ENCODE measurements at regions not wholly inside any gene's neighbourhood (a gene's known extent, or its start where the extent isn't known, plus 50 kb on each side); places are given as distances from the start of the nearest gene placed in this dataset.

DNA sequence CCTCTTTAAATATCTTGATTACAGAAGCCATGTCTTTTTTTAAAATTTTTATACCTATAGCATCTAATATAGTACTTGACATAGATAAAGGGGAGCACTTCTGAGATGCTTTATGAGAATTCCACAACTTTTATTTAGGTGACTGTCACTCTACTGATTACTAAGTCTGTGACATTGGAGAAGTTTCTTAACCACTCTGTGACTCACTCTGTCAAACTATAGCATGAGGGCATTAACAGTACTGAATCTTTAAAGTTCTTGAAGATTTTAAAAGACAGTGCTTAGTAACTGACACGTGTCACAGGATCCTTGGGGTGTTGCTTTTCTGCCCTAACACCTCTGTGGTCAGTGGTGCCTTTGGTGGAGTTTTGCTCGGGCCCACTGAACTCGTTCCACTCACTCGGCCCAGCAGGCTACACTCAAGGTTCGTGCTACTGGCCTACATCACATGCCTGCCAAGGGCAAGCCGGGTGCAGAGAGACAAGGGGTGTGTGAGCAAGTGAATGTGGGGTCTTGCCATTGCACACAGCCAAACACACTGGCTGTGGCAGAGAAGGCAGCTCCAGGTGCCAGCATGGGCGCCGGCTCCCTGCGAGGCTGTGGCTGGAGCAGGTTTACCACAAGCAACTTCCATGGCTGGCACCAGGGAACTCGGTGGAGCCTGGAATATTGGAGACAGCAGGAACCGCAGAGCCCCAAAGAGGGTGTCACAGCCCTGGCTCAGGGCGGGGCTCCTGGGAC lies 734.0 kb upstream of the CDH7 start:
- no peak overlapping the region for H3K9ac ChIP-seq (ENCODE audit: low read length in 5 of 5)
- no peaks in the 10 kb centered on the region for H3K36me3 ChIP-seq (ENCODE audit: control insufficient read depth in 5 of 5, insufficient read depth in 5 of 5, low read length in 5 of 5)
- no peaks in the 10 kb centered on the region for H3K9me3 ChIP-seq (ENCODE audit: control insufficient read depth in 5 of 5, low read length in 5 of 5)
- no peak overlapping the region for H3K4me3 ChIP-seq (ENCODE audit: low read depth in 1 of 5, low read length in 5 of 5)
- no peaks in the 10 kb centered on the region for H3K4me1 ChIP-seq (ENCODE audit: control insufficient read depth in 5 of 5, insufficient read depth in 5 of 5, low read length in 5 of 5)
- no peaks in the 10 kb centered on the region for H3K27me3 ChIP-seq (ENCODE audit: control insufficient read depth in 5 of 5, insufficient read depth in 4 of 5, low read length in 5 of 5)
- no peak overlapping the region for H3K27ac ChIP-seq (ENCODE audit: low read depth, low read length)

GRCh38 chr18:64994370-64994769 lies 756.4 kb upstream of the CDH7 start:
- Histone ChIP-seq H3K36me3 (ENCODE audit: control insufficient read depth in 5 of 5, insufficient read depth in 5 of 5, low read length in 5 of 5) (no peaks in the 10 kb centered on the region), H3K4me1 (ENCODE audit: control insufficient read depth in 5 of 5, insufficient read depth in 5 of 5, low read length in 5 of 5) (no peaks in the 10 kb centered on the region), H3K9ac (ENCODE audit: low read length in 5 of 5) (no peak overlapping the region), H3K27ac (ENCODE audit: low read depth, low read length) (no peak overlapping the region), H3K9me3 (ENCODE audit: control insufficient read depth in 5 of 5, low read length in 5 of 5) (no peaks in the 10 kb centered on the region), H3K4me3 (ENCODE audit: low read depth in 1 of 5, low read length in 5 of 5) (no peak overlapping the region), H3K27me3 (ENCODE audit: control insufficient read depth in 5 of 5, insufficient read depth in 4 of 5, low read length in 5 of 5) (no peaks in the 10 kb centered on the region)

- H3K9me3 ChIP-seq (ENCODE audit: control insufficient read depth in 5 of 5, low read length in 5 of 5) = no peaks in the 10 kb centered on the region
- H3K36me3 ChIP-seq (ENCODE audit: control insufficient read depth in 5 of 5, insufficient read depth in 5 of 5, low read length in 5 of 5) = no peaks in the 10 kb centered on the region
- no peaks in the 10 kb centered on the region for H3K4me1 ChIP-seq (ENCODE audit: control insufficient read depth in 5 of 5, insufficient read depth in 5 of 5, low read length in 5 of 5)
- H3K4me3 ChIP-seq (ENCODE audit: low read depth in 1 of 5, low read length in 5 of 5) = no peak overlapping the region
- no peak overlapping the region for H3K9ac ChIP-seq (ENCODE audit: low read length in 5 of 5)
- no peak overlapping the region for H3K27ac ChIP-seq (ENCODE audit: low read depth, low read length)
- no peaks in the 10 kb centered on the region for H3K27me3 ChIP-seq (ENCODE audit: control insufficient read depth in 5 of 5, insufficient read depth in 4 of 5, low read length in 5 of 5)
Measured at GRCh38 chr18:64993695-64994094, 757.1 kb upstream of the CDH7 start.

DNA sequence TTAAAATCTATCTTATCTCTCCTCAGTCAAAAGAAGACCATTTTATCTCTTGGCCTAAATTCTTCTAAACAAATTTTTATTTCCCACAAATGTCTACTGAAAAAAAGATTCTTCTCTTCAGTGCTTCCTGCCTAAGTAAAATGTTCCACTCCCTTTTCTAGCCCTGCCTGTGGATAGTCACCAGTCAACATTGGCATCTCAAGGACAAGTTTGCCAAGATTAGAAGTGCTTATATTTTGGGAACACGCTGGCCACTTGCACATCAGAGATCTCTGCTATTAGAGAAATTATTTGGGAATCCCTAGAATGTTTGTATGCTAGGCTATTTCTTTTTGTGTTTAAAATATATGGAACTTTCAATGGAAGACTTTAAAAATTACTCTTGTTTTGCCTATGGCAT lies 758.2 kb upstream of the CDH7 start:
- H3K27me3 ChIP-seq (ENCODE audit: control insufficient read depth in 5 of 5, insufficient read depth in 4 of 5, low read length in 5 of 5) = no peaks in the 10 kb centered on the region
- no peak overlapping the region for H3K4me3 ChIP-seq (ENCODE audit: low read depth in 1 of 5, low read length in 5 of 5)

DNA sequence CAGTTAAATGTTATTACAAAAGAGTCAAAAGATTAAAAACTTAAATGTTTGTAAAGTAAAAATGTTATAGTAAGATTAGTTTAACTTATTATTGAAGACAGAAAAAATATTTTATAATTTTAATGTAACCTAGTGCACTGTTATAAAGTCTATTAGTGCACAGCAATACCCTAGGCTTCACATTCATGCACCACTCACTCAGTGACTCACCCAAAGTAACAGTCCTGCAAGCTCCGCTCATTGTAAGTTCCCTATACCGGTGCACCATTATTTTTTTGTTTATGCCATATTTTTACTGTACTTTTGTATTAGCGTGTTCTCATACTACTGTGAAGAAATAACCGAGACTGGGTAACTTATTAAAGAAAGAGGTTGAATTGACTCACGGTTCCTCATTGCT lies 759.7 kb upstream of the CDH7 start:
- Histone ChIP-seq H3K27me3 (ENCODE audit: control insufficient read depth in 5 of 5, insufficient read depth in 4 of 5, low read length in 5 of 5) (no peaks in the 10 kb centered on the region), H3K9me3 (ENCODE audit: control insufficient read depth in 5 of 5, low read length in 5 of 5) (no peaks in the 10 kb centered on the region), H3K27ac (ENCODE audit: low read depth, low read length) (no peak overlapping the region), H3K9ac (ENCODE audit: low read length in 5 of 5) (no peak overlapping the region), H3K36me3 (ENCODE audit: control insufficient read depth in 5 of 5, insufficient read depth in 5 of 5, low read length in 5 of 5) (no peaks in the 10 kb centered on the region), H3K4me1 (ENCODE audit: control insufficient read depth in 5 of 5, insufficient read depth in 5 of 5, low read length in 5 of 5) (no peaks in the 10 kb centered on the region), H3K4me3 (ENCODE audit: low read depth in 1 of 5, low read length in 5 of 5) (no peak overlapping the region)

More for the DNA sequence above, 758.2 kb upstream of the CDH7 start:
- Histone ChIP-seq H3K4me1 (ENCODE audit: control insufficient read depth in 5 of 5, insufficient read depth in 5 of 5, low read length in 5 of 5) (no peaks in the 10 kb centered on the region), H3K9me3 (ENCODE audit: control insufficient read depth in 5 of 5, low read length in 5 of 5) (no peaks in the 10 kb centered on the region), H3K36me3 (ENCODE audit: control insufficient read depth in 5 of 5, insufficient read depth in 5 of 5, low read length in 5 of 5) (no peaks in the 10 kb centered on the region), H3K27ac (ENCODE audit: low read depth, low read length) (no peak overlapping the region), H3K9ac (ENCODE audit: low read length in 5 of 5) (no peak overlapping the region)

DNA sequence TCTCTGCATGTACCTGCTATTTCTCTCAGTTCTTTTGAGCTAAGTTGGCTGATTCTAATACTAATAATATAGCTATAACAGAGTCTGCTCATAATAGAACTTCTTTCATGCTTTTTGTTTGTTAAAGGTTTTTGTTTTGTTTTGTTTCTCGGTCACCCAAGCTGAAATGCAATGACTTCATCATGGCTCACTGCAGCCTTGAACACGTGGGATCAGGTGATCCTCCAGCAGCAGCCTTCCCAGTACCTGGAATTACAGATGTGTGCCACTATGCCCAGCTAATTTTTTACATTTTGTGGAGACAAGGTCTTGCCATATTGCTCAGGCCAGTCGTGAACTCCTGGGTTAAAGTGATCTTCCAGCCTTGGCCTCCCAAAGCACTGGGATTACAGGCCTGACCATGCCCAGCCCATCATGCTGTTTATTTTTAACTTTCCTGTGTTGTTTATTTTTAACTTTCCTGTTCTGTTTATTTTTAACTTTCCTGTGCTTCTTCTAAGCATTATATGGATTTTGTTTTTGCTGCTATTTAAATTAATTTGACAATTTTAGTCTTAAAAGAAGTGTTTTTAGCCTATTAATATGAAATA lies 763.8 kb upstream of the CDH7 start:
- no peak overlapping the region for H3K27ac ChIP-seq (ENCODE audit: low read depth, low read length)
- no peaks in the 10 kb centered on the region for H3K36me3 ChIP-seq (ENCODE audit: control insufficient read depth in 5 of 5, insufficient read depth in 5 of 5, low read length in 5 of 5)
- no peaks in the 10 kb centered on the region for H3K4me1 ChIP-seq (ENCODE audit: control insufficient read depth in 5 of 5, insufficient read depth in 5 of 5, low read length in 5 of 5)
- H3K27me3 ChIP-seq (ENCODE audit: control insufficient read depth in 5 of 5, insufficient read depth in 4 of 5, low read length in 5 of 5) = no peaks in the 10 kb centered on the region
- H3K9ac ChIP-seq (ENCODE audit: low read length in 5 of 5) = no peak overlapping the region
- H3K4me3 ChIP-seq (ENCODE audit: low read depth in 1 of 5, low read length in 5 of 5) = no peak overlapping the region
- no peaks in the 10 kb centered on the region for H3K9me3 ChIP-seq (ENCODE audit: control insufficient read depth in 5 of 5, low read length in 5 of 5)

DNA sequence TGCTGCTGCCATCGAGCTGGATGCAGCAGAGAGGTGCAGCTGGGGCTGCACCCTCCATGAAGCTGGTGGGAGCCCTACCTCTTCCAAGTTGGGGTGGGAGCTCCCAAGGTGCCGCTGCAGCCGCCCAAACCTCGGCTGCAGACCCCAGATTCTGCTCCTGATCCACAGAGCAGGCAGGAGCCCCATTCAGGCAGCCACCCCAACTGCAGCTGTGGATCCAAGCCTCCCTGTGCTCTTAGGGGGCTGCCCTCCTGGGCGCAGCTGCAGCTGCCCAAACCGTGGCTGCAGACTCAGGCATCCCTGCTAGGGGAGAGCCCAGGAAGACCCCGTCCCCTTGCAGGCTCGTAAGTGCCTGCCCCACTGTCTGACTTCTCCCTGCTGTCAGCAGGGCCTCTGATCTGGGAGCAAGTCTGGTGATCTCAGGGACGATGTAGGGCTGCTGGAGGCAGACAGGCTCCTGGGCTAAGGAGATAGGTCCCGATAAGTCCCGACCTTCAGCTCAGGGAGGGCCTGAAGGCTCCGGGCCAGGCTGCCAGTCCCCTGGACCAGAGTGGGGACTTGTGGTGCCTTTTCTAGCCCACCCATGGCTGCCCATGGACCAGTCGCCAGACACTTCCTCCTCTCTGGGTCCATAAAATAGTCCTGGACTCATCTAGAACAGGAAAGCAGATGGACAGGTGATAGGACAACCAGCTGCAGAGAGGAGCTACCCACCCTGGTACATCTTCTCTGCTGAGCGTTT lies 767.1 kb upstream of the CDH7 start:
- no peaks in the 10 kb centered on the region for H3K4me1 ChIP-seq (ENCODE audit: control insufficient read depth in 5 of 5, insufficient read depth in 5 of 5, low read length in 5 of 5)
- H3K9ac ChIP-seq (ENCODE audit: low read length in 5 of 5) = no peak overlapping the region
- no peaks in the 10 kb centered on the region for H3K9me3 ChIP-seq (ENCODE audit: control insufficient read depth in 5 of 5, low read length in 5 of 5)
- H3K36me3 ChIP-seq (ENCODE audit: control insufficient read depth in 5 of 5, insufficient read depth in 5 of 5, low read length in 5 of 5) = no peaks in the 10 kb centered on the region
- H3K27me3 ChIP-seq (ENCODE audit: control insufficient read depth in 5 of 5, insufficient read depth in 4 of 5, low read length in 5 of 5) = no peaks in the 10 kb centered on the region
- H3K27ac ChIP-seq (ENCODE audit: low read depth, low read length) = no peak overlapping the region
- no peak overlapping the region for H3K4me3 ChIP-seq (ENCODE audit: low read depth in 1 of 5, low read length in 5 of 5)

DNA sequence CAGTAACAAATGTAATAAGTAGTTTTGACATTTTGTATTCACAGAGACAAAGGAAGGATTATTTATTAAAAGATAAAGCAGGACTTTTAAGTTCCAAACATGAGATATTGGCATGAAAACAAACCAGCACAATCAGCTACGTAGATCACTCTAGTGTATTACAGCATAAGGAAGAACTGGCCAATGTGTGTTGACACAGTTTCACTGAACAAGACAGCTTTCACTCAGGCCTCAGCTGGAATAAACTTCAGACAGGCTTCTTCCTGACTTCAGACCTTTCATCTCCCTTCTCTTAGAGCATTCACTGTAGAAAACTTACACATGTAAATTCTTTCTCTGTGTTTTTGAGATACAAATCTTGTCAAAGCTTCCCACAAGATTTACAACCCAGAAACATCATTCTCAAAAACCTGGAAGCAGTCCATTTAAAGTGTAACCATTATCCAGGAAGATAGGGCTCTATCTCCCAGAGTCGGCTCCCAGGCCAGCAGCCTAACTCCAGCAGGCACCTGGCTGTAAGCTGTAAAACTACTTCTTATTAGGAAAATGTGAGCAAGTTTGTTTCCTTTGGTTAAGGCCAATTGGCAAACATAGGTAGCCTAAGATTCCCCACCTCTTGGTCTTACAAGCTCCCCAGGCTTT lies 768.3 kb upstream of the CDH7 start:
- no peak overlapping the region for H3K9ac ChIP-seq (ENCODE audit: low read length in 5 of 5)
- H3K9me3 ChIP-seq (ENCODE audit: control insufficient read depth in 5 of 5, low read length in 5 of 5) = no peaks in the 10 kb centered on the region
- H3K27me3 ChIP-seq (ENCODE audit: control insufficient read depth in 5 of 5, insufficient read depth in 4 of 5, low read length in 5 of 5) = no peaks in the 10 kb centered on the region
- no peak overlapping the region for H3K4me3 ChIP-seq (ENCODE audit: low read depth in 1 of 5, low read length in 5 of 5)
- no peaks in the 10 kb centered on the region for H3K36me3 ChIP-seq (ENCODE audit: control insufficient read depth in 5 of 5, insufficient read depth in 5 of 5, low read length in 5 of 5)
- no peaks in the 10 kb centered on the region for H3K4me1 ChIP-seq (ENCODE audit: control insufficient read depth in 5 of 5, insufficient read depth in 5 of 5, low read length in 5 of 5)
- no peak overlapping the region for H3K27ac ChIP-seq (ENCODE audit: low read depth, low read length)

- H3K9ac ChIP-seq (ENCODE audit: low read length in 5 of 5) = no peak overlapping the region
- H3K27me3 ChIP-seq (ENCODE audit: control insufficient read depth in 5 of 5, insufficient read depth in 4 of 5, low read length in 5 of 5) = no peaks in the 10 kb centered on the region
- H3K36me3 ChIP-seq (ENCODE audit: control insufficient read depth in 5 of 5, insufficient read depth in 5 of 5, low read length in 5 of 5) = no peaks in the 10 kb centered on the region
- no peak overlapping the region for H3K27ac ChIP-seq (ENCODE audit: low read depth, low read length)
- no peak overlapping the region for H3K4me3 ChIP-seq (ENCODE audit: low read depth in 1 of 5, low read length in 5 of 5)
- no peaks in the 10 kb centered on the region for H3K4me1 ChIP-seq (ENCODE audit: control insufficient read depth in 5 of 5, insufficient read depth in 5 of 5, low read length in 5 of 5)
- no peaks in the 10 kb centered on the region for H3K9me3 ChIP-seq (ENCODE audit: control insufficient read depth in 5 of 5, low read length in 5 of 5)
Measured at GRCh38 chr18:64981915-64982314, 768.9 kb upstream of the CDH7 start.

GRCh38 chr18:64979791-64980190 lies 771.0 kb upstream of the CDH7 start:
- Histone ChIP-seq H3K27me3 (ENCODE audit: control insufficient read depth in 5 of 5, insufficient read depth in 4 of 5, low read length in 5 of 5) (no peaks in the 10 kb centered on the region), H3K4me3 (ENCODE audit: low read depth in 1 of 5, low read length in 5 of 5) (no peak overlapping the region), H3K9me3 (ENCODE audit: control insufficient read depth in 5 of 5, low read length in 5 of 5) (no peaks in the 10 kb centered on the region), H3K9ac (ENCODE audit: low read length in 5 of 5) (no peak overlapping the region), H3K36me3 (ENCODE audit: control insufficient read depth in 5 of 5, insufficient read depth in 5 of 5, low read length in 5 of 5) (no peaks in the 10 kb centered on the region), H3K27ac (ENCODE audit: low read depth, low read length) (no peak overlapping the region), H3K4me1 (ENCODE audit: control insufficient read depth in 5 of 5, insufficient read depth in 5 of 5, low read length in 5 of 5) (no peaks in the 10 kb centered on the region)
